HEK293T (cell line): ENCODE measurements at regions not wholly inside any gene's neighbourhood (a gene's known extent, or its start where the extent isn't known, plus 50 kb on each side); places are given as distances from the start of the nearest gene placed in this dataset.

Source experiments
- CTCF ChIA-PET: fragments of 350-600 bp; formaldehyde crosslinking; extraction: SDS; loops from one replicate; lab custom pipeline; 2021; ENCODE audit warnings: antibody characterized with exemption, inconsistent platforms; lab: Yijun Ruan, JAX
- POLR2A ChIA-PET: fragments of 350-600 bp; formaldehyde crosslinking; extraction: SDS; loops from one replicate; lab custom pipeline; 2020; ENCODE audit warnings: antibody characterized with exemption, inconsistent platforms; lab: Yijun Ruan, JAX
- DNase-seq: peaks from one replicate; pipeline ENCODE4 v3.0.0; 2012; ENCODE audit warnings: mixed read lengths; ENCODE audit errors: extremely low spot score
- ARNT ChIP-seq: fragments of 450-650 bp; IDR thresholded peaks from 2 replicates; pipeline ENCODE4 v1.6.1; 2017; ENCODE audit warnings: mild to moderate bottlenecking
- CTBP1 ChIP-seq: fragments of 450-650 bp; IDR thresholded peaks from 2 replicates; pipeline ENCODE4 v1.6.1; 2016; ENCODE audit warnings: borderline replicate concordance
- ELF4 ChIP-seq: fragments of 450-650 bp; IDR thresholded peaks from 2 replicates; pipeline ENCODE4 v1.6.1; 2017; ENCODE audit warnings: antibody characterized with exemption
- FOXA1 ChIP-seq: fragments of 450-650 bp; IDR thresholded peaks from 2 replicates; pipeline ENCODE4 v1.6.1; 2016; ENCODE audit warnings: mild to moderate bottlenecking
- FOXK2 ChIP-seq: fragments of 450-650 bp; IDR thresholded peaks from 2 replicates; pipeline ENCODE4 v1.6.1; 2016; ENCODE audit warnings: mild to moderate bottlenecking
- FOXM1 ChIP-seq: fragments of 450-650 bp; IDR thresholded peaks from 2 replicates; pipeline ENCODE4 v1.6.1; 2017; ENCODE audit warnings: mild to moderate bottlenecking, borderline replicate concordance
- HDGF ChIP-seq: fragments of 450-650 bp; IDR thresholded peaks from 2 replicates; pipeline ENCODE4 v1.6.1; 2017; ENCODE audit warnings: antibody characterized with exemption, borderline replicate concordance
- L3MBTL2 ChIP-seq: fragments of 450-650 bp; conservative IDR thresholded peaks from 2 replicates; pipeline ENCODE4 v1.6.1; 2016; ENCODE audit warnings: mild to moderate bottlenecking
- LEF1 ChIP-seq: fragments of 450-650 bp; IDR thresholded peaks from 2 replicates; pipeline ENCODE4 v1.6.1; 2017; ENCODE audit warnings: mild to moderate bottlenecking, borderline replicate concordance
- NFRKB ChIP-seq: fragments of 450-650 bp; IDR thresholded peaks from 2 replicates; pipeline ENCODE4 v1.6.1; 2016; ENCODE audit warnings: mild to moderate bottlenecking, moderate library complexity
- PKNOX1 ChIP-seq: fragments of 450-650 bp; IDR thresholded peaks from 2 replicates; pipeline ENCODE4 v1.6.1; 2016
- SP1 ChIP-seq: fragments of 450-650 bp; IDR thresholded peaks from 2 replicates; pipeline ENCODE4 v1.6.1; 2017
- SUZ12 ChIP-seq: fragments of 450-650 bp; IDR thresholded peaks from 2 replicates; pipeline ENCODE4 v1.6.1; 2016; ENCODE audit warnings: mild to moderate bottlenecking
- TARDBP ChIP-seq: fragments of 450-650 bp; IDR thresholded peaks from 2 replicates; pipeline ENCODE4 v1.6.1; 2016

DNA sequence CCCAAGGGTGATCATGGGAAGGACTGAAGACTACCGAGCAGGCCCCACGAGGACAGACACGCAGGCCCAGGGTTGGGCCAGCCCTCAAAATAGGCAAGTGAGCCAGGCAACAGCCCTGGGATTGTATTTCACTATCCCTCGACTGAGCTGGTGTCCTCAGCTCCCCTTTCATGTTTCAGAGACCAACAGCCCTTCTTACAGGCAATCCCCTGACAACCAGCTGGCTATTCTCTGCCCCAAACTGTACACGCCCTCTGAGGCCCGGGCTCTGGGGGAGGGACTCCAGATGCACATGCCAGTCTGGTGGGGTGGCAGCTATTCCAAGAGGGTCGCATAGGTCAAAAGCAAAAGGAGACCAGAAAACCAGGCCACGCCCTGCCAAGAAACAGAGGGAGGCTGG is 243.0 kb downstream of the TOMM20 start:
- ChIA-PET POLR2A (interaction anchor here (0.8 to 1.3 kb wide), 2 partner anchors 9 to 72 kb away, joined by 4 read pairs; no protein-coding TSS in a partner anchor), CTCF (interaction anchor here (0.8 to 0.9 kb wide), 2 partner anchors 9 to 193 kb away, joined by 3 to 5 read pairs; no protein-coding TSS in a partner anchor)
- DNase-seq: no peak
- TF ChIP-seq LEF1 (no peak), SUZ12 (no peak), L3MBTL2 (no peak), HDGF (no peak), TARDBP (no peak), PKNOX1 (no peak), SP1 (no peak)

DNA sequence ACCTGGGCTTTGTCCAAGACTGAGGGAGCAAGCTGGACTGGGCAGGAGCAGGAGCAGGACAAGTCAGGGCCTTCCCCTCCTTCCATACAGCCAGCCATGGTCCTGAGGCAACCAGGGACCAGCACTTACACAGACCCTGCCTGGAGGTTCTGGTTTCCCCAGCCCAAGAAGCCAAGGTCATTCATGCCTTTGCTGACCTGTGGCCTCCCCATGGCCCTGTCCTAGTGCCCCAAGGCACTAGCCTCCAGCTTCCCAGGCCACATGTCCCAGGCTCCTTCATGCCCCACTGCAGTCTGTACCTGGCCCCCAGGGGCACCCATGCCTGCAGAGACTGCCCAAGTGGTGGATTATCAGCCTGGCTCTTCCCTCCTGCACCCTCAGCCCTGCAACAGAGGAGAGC is 243.9 kb downstream of the TOMM20 start:
- ChIA-PET CTCF (no interaction called here), POLR2A (interaction anchor here (1.3 kb wide), 1 partner anchor 8 kb away, joined by 4 read pairs; no protein-coding TSS in a partner anchor)
- no peak for DNase-seq
- TF ChIP-seq FOXK2 (no peak), SP1 (no peak), HDGF (no peak), LEF1 (no peak), NFRKB (no peak), SUZ12 (no peak), PKNOX1 (no peak), CTBP1 (no peak)

DNA sequence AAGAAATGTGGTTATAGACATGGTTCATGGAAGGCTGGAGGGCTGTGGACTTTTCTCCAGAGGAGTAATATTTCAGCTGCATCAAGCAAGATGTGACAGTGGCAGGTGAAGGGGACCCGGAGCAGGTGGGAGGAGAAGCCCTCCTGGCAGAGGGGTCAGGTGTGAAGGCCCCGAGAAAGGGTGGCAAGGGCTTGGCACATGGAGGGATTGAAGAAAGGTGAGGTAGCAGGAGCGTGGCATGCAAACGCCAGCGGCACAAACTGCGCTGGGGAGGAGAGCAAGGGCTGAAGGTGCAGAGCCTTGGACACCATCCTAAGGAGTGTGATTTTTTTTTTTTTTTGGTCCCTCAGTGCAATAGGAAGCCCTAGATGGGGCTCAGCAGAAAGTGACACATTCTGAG is 244.6 kb downstream of the TOMM20 start:
- TF ChIP-seq NFRKB: no peak
- no peak for TF ChIP-seq TARDBP
- TF ChIP-seq CTBP1: no peak
- no peak for TF ChIP-seq HDGF
- TF ChIP-seq SP1: no peak
- no peak for TF ChIP-seq L3MBTL2
- no peak for TF ChIP-seq ARNT
- TF ChIP-seq FOXK2: no peak
- POLR2A ChIA-PET: no interaction called here
- CTCF ChIA-PET: no interaction called here
- no peak for DNase-seq

DNA sequence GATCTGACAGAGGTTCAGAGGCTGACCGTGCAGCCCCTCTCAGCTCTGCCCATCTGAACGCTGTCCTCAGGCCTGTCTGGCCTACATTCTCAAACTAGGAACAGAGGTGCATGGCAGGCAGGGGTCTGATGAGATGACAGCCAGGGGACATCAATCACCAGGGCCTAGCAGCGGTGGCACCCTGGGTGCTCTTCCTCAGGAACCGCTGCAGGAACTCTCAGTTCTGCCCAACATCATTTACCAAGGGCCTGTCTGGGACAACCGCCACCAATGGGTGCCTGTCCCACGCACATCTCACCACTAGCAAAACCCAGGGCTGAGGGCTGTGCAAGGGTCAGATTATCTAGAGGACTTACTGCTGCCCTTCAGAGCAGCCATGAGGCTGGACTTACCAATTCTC is 245.7 kb downstream of the TOMM20 start:
- ChIA-PET CTCF (no interaction called here), POLR2A (no interaction called here)

DNA sequence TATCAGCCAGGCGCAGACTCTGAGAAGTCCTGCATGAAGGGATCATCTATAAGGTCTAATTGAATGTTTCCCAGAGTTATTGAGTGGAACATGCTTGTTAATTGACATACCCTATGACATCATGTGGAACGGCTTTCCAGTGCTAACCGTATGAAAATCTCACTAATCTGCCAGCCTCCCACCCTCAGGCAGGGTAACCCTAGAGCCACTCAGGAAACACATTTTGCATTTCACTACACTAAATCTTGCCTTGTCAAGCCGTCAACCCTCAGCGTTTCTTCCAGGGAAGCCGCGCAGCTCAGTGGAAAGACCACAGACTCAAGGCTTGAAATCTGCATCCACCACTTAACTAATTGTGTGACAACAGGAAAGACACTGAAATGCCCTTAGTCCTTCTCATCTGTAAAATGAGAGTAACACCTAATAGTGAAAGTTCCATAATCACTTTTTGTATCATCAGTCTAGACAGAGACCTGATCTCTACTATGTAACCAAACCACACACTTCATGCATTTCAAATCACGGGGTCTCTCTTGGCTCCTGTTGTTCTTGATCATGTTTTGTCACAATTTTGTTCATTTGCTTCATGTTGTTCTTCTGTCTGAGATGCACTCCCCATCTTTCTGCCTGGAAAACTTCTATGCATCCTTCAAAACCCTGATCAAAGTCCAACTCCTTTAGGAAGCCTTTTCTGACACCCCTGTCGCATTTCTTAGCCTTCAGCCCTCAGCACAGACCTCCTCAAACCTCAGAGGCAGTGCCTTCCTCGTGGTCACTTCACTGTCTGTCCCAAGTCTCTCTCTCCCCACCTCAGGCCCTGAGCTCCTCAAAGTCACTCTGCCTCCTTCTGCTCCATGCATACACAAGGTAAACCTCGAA is 246.5 kb downstream of the TOMM20 start:
- TF ChIP-seq ARNT (no peak), ELF4 (no peak), FOXA1 (no peak), FOXK2 (no peak), TARDBP (no peak), PKNOX1 (peak; percentile 71), FOXM1 (no peak), L3MBTL2 (no peak)
- POLR2A ChIA-PET: no interaction called here
- DNase-seq: no peak
- CTCF ChIA-PET: no interaction called here

More for the DNA sequence above, 245.7 kb downstream of the TOMM20 start:
- TF ChIP-seq SP1 (no peak), ARNT (no peak), PKNOX1 (peak; percentile 27; the same call in 1 of the 2 replicates), HDGF (no peak)
- DNase-seq: no peak

DNA sequence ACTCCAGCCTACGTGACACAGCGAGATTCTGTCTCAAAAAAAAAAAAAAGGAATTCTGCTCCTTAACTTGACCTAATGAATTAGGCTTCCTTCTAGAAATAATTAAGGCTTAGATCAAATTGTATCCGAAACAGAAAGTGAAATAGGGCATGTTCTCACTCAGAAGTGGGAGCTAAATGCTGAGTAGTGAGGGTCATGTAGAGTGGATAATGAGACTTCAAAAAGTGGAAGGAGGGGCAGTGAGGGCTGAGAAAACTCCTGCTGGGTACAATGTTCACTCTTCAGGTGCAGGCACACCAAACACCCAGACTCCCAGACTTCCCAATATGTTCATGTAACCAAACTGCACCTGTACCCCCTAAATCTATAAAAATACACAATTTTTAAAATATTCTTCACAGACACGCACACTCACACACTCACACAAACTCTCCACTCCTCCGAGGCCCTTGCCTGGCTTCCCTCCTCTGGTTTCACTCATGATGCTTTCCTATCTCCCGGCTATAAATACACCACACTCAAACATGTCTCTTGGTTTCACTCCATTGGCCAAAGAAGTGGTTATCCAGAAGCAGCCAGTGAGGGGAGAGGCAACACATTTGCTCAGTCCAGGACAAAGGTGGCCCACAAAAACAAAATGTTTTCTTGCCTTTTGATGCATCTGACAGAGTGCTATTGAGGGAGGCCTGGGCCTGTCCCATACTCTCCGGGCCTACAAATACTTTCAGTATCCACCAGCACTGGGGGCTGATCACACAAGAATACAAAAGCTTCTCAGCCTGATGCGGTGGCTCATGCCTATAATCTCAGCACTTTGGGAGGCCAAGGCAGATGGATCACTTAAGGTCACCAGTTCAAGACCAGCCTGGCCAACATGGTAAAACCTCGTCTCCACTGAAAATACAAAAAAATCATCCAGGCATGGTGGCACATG is 249.2 kb downstream of the TOMM20 start:
- CTCF ChIA-PET: no interaction called here
- no peak for DNase-seq
- TF ChIP-seq LEF1: no peak
- POLR2A ChIA-PET: no interaction called here
